GM18873 (cell line): ENCODE measurements at regions not wholly inside any gene's neighbourhood (a gene's known extent, or its start where the extent isn't known, plus 50 kb on each side); places are given as distances from the start of the nearest gene placed in this dataset.

Source experiments
- ATAC-seq: cut with Tn5 transposase; IDR thresholded peaks from one replicate; pipeline ENCODE4 v1.9.1; 2021; ENCODE audit warnings: mild to moderate bottlenecking, moderate library complexity, moderate number of reproducible peaks; ENCODE audit not compliant: unreplicated experiment, low FRiP score

- no peak for ATAC-seq
Measured at GRCh38 chr12:127552838-127553237, 714.1 kb upstream of the TMEM132C start.

- no peak for ATAC-seq
Measured at GRCh38 chr12:127555071-127555470, 711.9 kb upstream of the TMEM132C start.

GRCh38 chr12:127556231-127556886 lies 710.6 kb upstream of the TMEM132C start:
- no peak for ATAC-seq

- no peak for ATAC-seq
Measured at GRCh38 chr12:127558361-127558760, 708.6 kb upstream of the TMEM132C start.

GRCh38 chr12:127559349-127560040 lies 707.5 kb upstream of the TMEM132C start:
- peak; percentile 83 for ATAC-seq

- ATAC-seq: no peak
Measured at GRCh38 chr12:127560041-127560478, 706.9 kb upstream of the TMEM132C start.

GRCh38 chr12:127562816-127563215 lies 704.2 kb upstream of the TMEM132C start:
- no peak for ATAC-seq

- ATAC-seq: no peak
Measured at GRCh38 chr12:127565241-127565640, 701.7 kb upstream of the TMEM132C start.

- no peak for ATAC-seq
Measured at GRCh38 chr12:127567531-127567930, 699.4 kb upstream of the TMEM132C start.

- ATAC-seq: no peak
Measured at GRCh38 chr12:127570387-127570786, 696.6 kb upstream of the TMEM132C start.

- ATAC-seq: no peak
Measured at GRCh38 chr12:127570793-127571360, 696.1 kb upstream of the TMEM132C start.

GRCh38 chr12:127571578-127571977 lies 695.4 kb upstream of the TMEM132C start:
- ATAC-seq: no peak

GRCh38 chr12:127579446-127579845 lies 687.5 kb upstream of the TMEM132C start:
- ATAC-seq: no peak

- no peak for ATAC-seq
Measured at GRCh38 chr12:127582074-127582473, 684.9 kb upstream of the TMEM132C start.

GRCh38 chr12:127583041-127583440 lies 683.9 kb upstream of the TMEM132C start:
- no peak for ATAC-seq

GRCh38 chr12:127588249-127588648 lies 678.7 kb upstream of the TMEM132C start:
- ATAC-seq: no peak

- ATAC-seq: no peak
Measured at GRCh38 chr12:127589541-127589940, 677.4 kb upstream of the TMEM132C start.

- ATAC-seq: no peak
Measured at GRCh38 chr12:127590868-127591267, 676.1 kb upstream of the TMEM132C start.

GRCh38 chr12:127592245-127592644 lies 674.7 kb upstream of the TMEM132C start:
- no peak for ATAC-seq

GRCh38 chr12:127594351-127594970 lies 672.5 kb upstream of the TMEM132C start:
- no peak for ATAC-seq

- ATAC-seq: no peak
Measured at GRCh38 chr12:127595506-127595905, 671.5 kb upstream of the TMEM132C start.
